ENCODE measurements at regions not wholly inside any gene's neighbourhood (a gene's known extent, or its start where the extent isn't known, plus 50 kb on each side); places are given as distances from the start of the nearest gene placed in this dataset.

- TF ChIP-seq POLR2A (IDR thresholded peaks at IDR 0.05; ENCODE audit: low read depth, low read length) (no peak), POLR2AphosphoS5 (IDR thresholded peaks at IDR 0.05; ENCODE audit: low read depth, low read length) (no peak), PAX5 (IDR thresholded peaks at IDR 0.05; ENCODE audit: insufficient read depth, low read length, severe bottlenecking) (no peak)
Observed at GRCh38 chr13:67642657-67643056, 412.5 kb upstream of the PCDH9 start.
